A549 (cell line): ENCODE measurements at regions not wholly inside any gene's neighbourhood (a gene's known extent, or its start where the extent isn't known, plus 50 kb on each side); places are given as distances from the start of the nearest gene placed in this dataset.

ENCODE experiments used
- CEBPB ChIP-seq, 2 experiments: fragments of >200 bp in 1 of 2; sonication (Bioruptor Twin) in 1 of 2; formaldehyde crosslinking in 1 of 2; IDR thresholded peaks; 2 replicates each; pipeline ENCODE4 v1.6.1; 2012 to 2016
- CTCF ChIP-seq: fragments of >200 bp; sonication (Bioruptor Twin); formaldehyde crosslinking; IDR thresholded peaks from 3 replicates; pipeline ENCODE4 v1.5.1; 2016
- MYC ChIP-seq: IDR thresholded peaks from 2 replicates; pipeline ENCODE4 v1.6.1; 2012; ENCODE audit warnings: mild to moderate bottlenecking, inconsistent platforms, low read length, improper control_type of control experiment, borderline replicate concordance
- NPAS2 ChIP-seq: fragments of 250-450 bp; sonication (Bioruptor Pico); IDR thresholded peaks from 2 replicates; pipeline ENCODE4 v1.8.0; 2022; ENCODE audit warnings: mild to moderate bottlenecking, moderate library complexity, borderline replicate concordance
- POLR2A ChIP-seq: IDR thresholded peaks from 2 replicates; pipeline ENCODE4 v1.6.1; 2012; ENCODE audit warnings: mild to moderate bottlenecking, low read length
- REST ChIP-seq: fragments of 200-600 bp; sonication (generic); IDR thresholded peaks from 2 replicates; pipeline ENCODE4 v1.6.1; 2016; ENCODE audit warnings: antibody characterized with exemption, mild to moderate bottlenecking, moderate library complexity
- TP53 ChIP-seq: fragments of 250-450 bp; sonication (Bioruptor Pico); IDR thresholded peaks from 2 replicates; pipeline ENCODE4 v1.5.0; 2021; ENCODE audit warnings: mild to moderate bottlenecking, moderate library complexity
- USF2 ChIP-seq: fragments of 450-650 bp; IDR thresholded peaks from 2 replicates; pipeline ENCODE4 v1.6.1; 2014; ENCODE audit warnings: antibody characterized with exemption

- TF ChIP-seq CTCF (no peak), NPAS2 (CRISPR knock-in tag) (no peak), CEBPB (IDR thresholded peaks at IDR 0.05) (no peak), TP53 (no peak), POLR2A (no peak), USF2 (no peak), REST (no peak), MYC (no peak)
These were observed 146.3 kb downstream of the BAMBI start for GRCh38 chr10:28823501-28824075.
